ENCODE measurements at regions not wholly inside any gene's neighbourhood (a gene's known extent, or its start where the extent isn't known, plus 50 kb on each side); places are given as distances from the start of the nearest gene placed in this dataset.
"Not testable (repeated sequence)": the region's sequence is repeated elsewhere in the genome, so short reads cannot be mapped to it uniquely, and the experiment has no call there.

GRCh38 chrX:111581086-111581485 is 69.6 kb downstream of the SERTM2 start:
- DNase-seq (ENCODE audit: low spot score) = peak; percentile 61

GRCh38 chrX:111585337-111585736 is 73.9 kb downstream of the SERTM2 start:
- no peak for DNase-seq (ENCODE audit: low spot score)

- not testable (repeated sequence) for DNase-seq (ENCODE audit: low spot score)
These were observed 83.0 kb downstream of the SERTM2 start for GRCh38 chrX:111594348-111594877.

GRCh38 chrX:111597967-111598366 is 83.0 kb upstream of the ALG13 start:
- no peak for DNase-seq (ENCODE audit: low spot score)

- no peak for DNase-seq (ENCODE audit: low spot score)
These were observed 72.2 kb upstream of the ALG13 start for GRCh38 chrX:111608724-111609123.

- no peak for DNase-seq (ENCODE audit: low spot score)
These were observed 71.8 kb upstream of the ALG13 start for GRCh38 chrX:111609206-111609605.

- DNase-seq (ENCODE audit: low spot score) = no peak
These were observed 65.7 kb upstream of the ALG13 start for GRCh38 chrX:111615227-111615626.

- no peak for DNase-seq (ENCODE audit: low spot score)
These were observed 64.2 kb upstream of the ALG13 start for GRCh38 chrX:111616786-111617185.

- DNase-seq (ENCODE audit: low spot score) = not testable (repeated sequence)
These were observed 60.9 kb upstream of the ALG13 start for GRCh38 chrX:111620084-111620483.

- no peak for DNase-seq (ENCODE audit: low spot score)
These were observed 56.8 kb upstream of the ALG13 start for GRCh38 chrX:111624169-111624568.

- not testable (repeated sequence) for DNase-seq (ENCODE audit: low spot score)
These were observed 53.7 kb upstream of the ALG13 start for GRCh38 chrX:111627256-111627655.
